Body of pancreas (tissue), 4 donors: ENCODE measurements at regions not wholly inside any gene's neighbourhood (a gene's known extent, or its start where the extent isn't known, plus 50 kb on each side); places are given as distances from the start of the nearest gene placed in this dataset.
A peak's percentile ranks its signal among the peaks of the same experiment; 100 is the strongest.

ENCODE experiments used
- ATAC-seq: fragments of 150-250 bp; one replicate; pipeline ENCODE4 v1.9.1; 2016
- DNase-seq, 4 donors: peaks; one replicate each; pipeline ENCODE4 v3.0.0-alpha.2; 2019
- H3K27ac ChIP-seq, 4 donors: fragments of 200-600 bp; sonication (generic); 1 replicate in 3 of 4; 2 replicates in 1 of 4; pipeline versions ENCODE4 v1.5.1 to v1.6.1; 2016 to 2019; ENCODE audit warnings: mild to moderate bottlenecking in 1 of 4, mixed read lengths in 1 of 4, moderate library complexity in 1 of 4
- H3K27me3 ChIP-seq, 2 donors: fragments of 200-600 bp; sonication (generic); one replicate each; pipeline ENCODE4 v1.6.0; 2016; ENCODE audit warnings: mild to moderate bottlenecking in 1 of 2
- H3K36me3 ChIP-seq, 2 donors: fragments of 200-600 bp; sonication (generic); replicated peaks in 1 of 2; 2 replicates each; pipeline ENCODE4 v1.5.1; 2016; ENCODE audit warnings: low read depth in 2 of 2; ENCODE audit not compliant: insufficient read depth in 1 of 2
- H3K4me1 ChIP-seq: fragments of 200-600 bp; sonication (generic); one replicate; pipeline ENCODE4 v1.6.0; 2016
- H3K4me3 ChIP-seq, 2 donors: fragments of 200-600 bp; sonication (generic); 1 replicate in 1 of 2; 2 replicates in 1 of 2; pipeline ENCODE4 v1.5.1; 2016 to 2019
- H3K9me3 ChIP-seq, 3 donors: fragments of 200-600 bp; sonication (generic); 1 replicate in 2 of 3; 2 replicates in 1 of 3; pipeline ENCODE4 v1.5.1; 2016
- CTCF ChIP-seq, 7 experiments: fragments of 450-650 bp in 4 of 7; fragments of 200-600 bp in 3 of 7; sonication (generic) in 3 of 7; IDR thresholded peaks; one replicate each; pipeline ENCODE4 v1.5.1; 2016 to 2019; ENCODE audit warnings: antibody characterized with exemption in 7 of 7
- POLR2A ChIP-seq, 3 donors: fragments of 450-650 bp; IDR thresholded peaks; one replicate each; pipeline ENCODE4 v1.6.1; 2016; ENCODE audit warnings: antibody characterized with exemption in 3 of 3, mild to moderate bottlenecking in 2 of 3
- WGBS, 2 donors: methylation state at CpG; one replicate each; pipeline ENCODE4 v1.1.5; 2017; 5-methylcytosine and 5-hydroxymethylcytosine counted together
- intact Hi-C: fragments of 100-400 bp; cut with DNase I; formaldehyde crosslinking; loops from one replicate; pipeline ENCODE4 v1.15.1; 2023

- Histone ChIP-seq H3K27ac (no peak overlapping the region), H3K36me3 (no peaks in the 10 kb centered on the region), H3K9me3 (no peaks in the 10 kb centered on the region), H3K4me3 (no peak overlapping the region), H3K4me1 (no peaks in the 10 kb centered on the region), H3K27me3 (no peaks in the 10 kb centered on the region)
- 41 to 42% methylated on average over 4 of the region's 4 CpGs for WGBS, 2 donors
- intact Hi-C loops, result no loop called here
- peak in 1 of 4 donors; percentile 51 for DNase-seq
- ATAC-seq, result no peak
- TF ChIP-seq POLR2A (IDR thresholded peaks at IDR 0.05) (no peak), CTCF (IDR thresholded peaks at IDR 0.05) (no peak)
Observed at GRCh38 chr2:208545403-208546042, 138.9 kb downstream of the PTH2R start.

- TF ChIP-seq CTCF (IDR thresholded peaks at IDR 0.05) (no peak), POLR2A (IDR thresholded peaks at IDR 0.05) (no peak)
Observed at GRCh38 chr2:208546107-208546506, 139.5 kb downstream of the PTH2R start.

GRCh38 chr2:208546860-208547650, 140.5 kb downstream of the PTH2R start:
- Histone ChIP-seq H3K27ac (no peak overlapping the region), H3K36me3 (no peaks in the 10 kb centered on the region), H3K4me1 (no peaks in the 10 kb centered on the region), H3K27me3 (no peaks in the 10 kb centered on the region), H3K9me3 (peaks cover 0 to 5% (median 0%) of the 10 kb centered on the region in 3 donors), H3K4me3 (no peak overlapping the region)
- no peak for TF ChIP-seq CTCF (IDR thresholded peaks at IDR 0.05)
- no peak for TF ChIP-seq POLR2A (IDR thresholded peaks at IDR 0.05)
- intact Hi-C loops, result no loop called here
- no peak for ATAC-seq
- WGBS, 2 donors, result 68 to 70% methylated on average over 4 of the region's 4 CpGs
- DNase-seq, result no peak

More at GRCh38 chr2:208546107-208546506, 139.5 kb downstream of the PTH2R start:
- WGBS, 2 donors, result 11 to 22% methylated on average over 1 of the region's 1 CpG
- Histone ChIP-seq H3K27ac (no peak overlapping the region), H3K9me3 (peaks cover 0 to 2% (median 0%) of the 10 kb centered on the region in 3 donors), H3K36me3 (no peaks in the 10 kb centered on the region), H3K27me3 (no peaks in the 10 kb centered on the region), H3K4me3 (no peak overlapping the region), H3K4me1 (no peaks in the 10 kb centered on the region)
- no peak for ATAC-seq
- intact Hi-C loops, result no loop called here
- DNase-seq, result no peak

- WGBS, 2 donors, result 43 to 47% methylated on average over 3 of the region's 3 CpGs
- H3K4me1 ChIP-seq, result no peaks in the 10 kb centered on the region
- no peaks in the 10 kb centered on the region for H3K27me3 ChIP-seq
- DNase-seq, result no peak
- H3K9me3 ChIP-seq, result peaks cover 0 to 5% (median 0%) of the 10 kb centered on the region in 3 donors
- H3K27ac ChIP-seq, result no peak overlapping the region
- TF ChIP-seq CTCF (IDR thresholded peaks at IDR 0.05) (no peak), POLR2A (IDR thresholded peaks at IDR 0.05) (no peak)
- intact Hi-C loops, result no loop called here
- no peak for ATAC-seq
- no peaks in the 10 kb centered on the region for H3K36me3 ChIP-seq
- no peak overlapping the region for H3K4me3 ChIP-seq
Observed at GRCh38 chr2:208548700-208549099, 142.1 kb downstream of the PTH2R start.
